Tibial nerve (tissue), 4 donors: ENCODE measurements at regions not wholly inside any gene's neighbourhood (a gene's known extent, or its start where the extent isn't known, plus 50 kb on each side); places are given as distances from the start of the nearest gene placed in this dataset.

Source experiments
- DNase-seq, 2 donors: peaks; one replicate each; pipeline ENCODE4 v3.0.0-alpha.2; 2019; ENCODE audit warnings: low spot score in 2 of 2
- H3K27ac ChIP-seq, 4 donors: fragments of 200-600 bp; sonication (generic) in 3 of 4; one replicate each; pipeline ENCODE4 v1.5.1; 2017 to 2019; ENCODE audit warnings: mild to moderate bottlenecking in 1 of 4
- H3K27me3 ChIP-seq, 2 donors: fragments of 200-600 bp; sonication (generic) in 1 of 2; one replicate each; pipeline versions ENCODE4 v1.5.1 to v1.6.0; 2017 to 2019
- H3K36me3 ChIP-seq, 3 donors: fragments of 200-600 bp; sonication (generic); one replicate each; pipeline ENCODE4 v1.5.1; 2018 to 2019
- H3K4me1 ChIP-seq, 4 donors: fragments of 200-600 bp; sonication (generic) in 3 of 4; one replicate each; pipeline ENCODE4 v1.5.1; 2017 to 2019
- H3K4me3 ChIP-seq, 4 donors: fragments of 200-600 bp; sonication (generic) in 3 of 4; one replicate each; pipeline ENCODE4 v1.5.1; 2017 to 2019; ENCODE audit warnings: mild to moderate bottlenecking in 1 of 4, moderate library complexity in 1 of 4
- H3K9me3 ChIP-seq, 4 donors: fragments of 200-600 bp; sonication (generic) in 3 of 4; one replicate each; pipeline ENCODE4 v1.5.1; 2017 to 2019
- CTCF ChIP-seq, 5 experiments: fragments of 200-600 bp in 3 of 5; fragments of 450-650 bp in 2 of 5; sonication (generic) in 3 of 5; IDR thresholded peaks; one replicate each; pipeline ENCODE4 v1.5.1; 2016 to 2019; ENCODE audit warnings: antibody characterized with exemption in 5 of 5, mild to moderate bottlenecking in 3 of 5, moderate library complexity in 2 of 5
- EP300 ChIP-seq, 2 donors: sonication (generic); formaldehyde crosslinking; IDR thresholded peaks; one replicate each; pipeline ENCODE4 v1.6.1; 2017; ENCODE audit warnings: antibody characterized with exemption in 2 of 2, mild to moderate bottlenecking in 1 of 2
- POLR2A ChIP-seq, 2 donors: fragments of 450-650 bp; IDR thresholded peaks; one replicate each; pipeline ENCODE4 v1.6.1; 2017; ENCODE audit warnings: antibody characterized with exemption in 2 of 2, mild to moderate bottlenecking in 2 of 2, moderate library complexity in 2 of 2
- WGBS, 2 donors: methylation state at CpG; one replicate each; pipeline ENCODE4 v1.1.5; 2018; 5-methylcytosine and 5-hydroxymethylcytosine counted together

GRCh38 chr3:159513867-159514380, 474.7 kb upstream of the IL12A start:
- no peak overlapping the region for H3K4me3 ChIP-seq
- TF ChIP-seq EP300 (IDR thresholded peaks at IDR 0.05) (no peak), CTCF (IDR thresholded peaks at IDR 0.05) (no peak), POLR2A (IDR thresholded peaks at IDR 0.05) (no peak)
- WGBS, 2 donors, result 71 to 79% methylated on average over 5 of the region's 5 CpGs
- H3K36me3 ChIP-seq, result no peaks in the 10 kb centered on the region
- H3K27ac ChIP-seq, result no peak overlapping the region
- H3K9me3 ChIP-seq, result no peaks in the 10 kb centered on the region
- no peaks in the 10 kb centered on the region for H3K4me1 ChIP-seq
- H3K27me3 ChIP-seq, result no peaks in the 10 kb centered on the region
- DNase-seq, result no peak

- H3K9me3 ChIP-seq, result no peaks in the 10 kb centered on the region
- H3K27me3 ChIP-seq, result no peaks in the 10 kb centered on the region
- H3K27ac ChIP-seq, result no peak overlapping the region
- no peak for DNase-seq
- 29 to 36% methylated on average over 1 of the region's 1 CpG for WGBS, 2 donors
- H3K4me1 ChIP-seq, result no peaks in the 10 kb centered on the region
- no peak overlapping the region for H3K4me3 ChIP-seq
- H3K36me3 ChIP-seq, result no peaks in the 10 kb centered on the region
- no peak for TF ChIP-seq POLR2A (IDR thresholded peaks at IDR 0.05)
- TF ChIP-seq CTCF (IDR thresholded peaks at IDR 0.05), result no peak
- no peak for TF ChIP-seq EP300 (IDR thresholded peaks at IDR 0.05)
Measured at GRCh38 chr3:159517105-159517504, 471.5 kb upstream of the IL12A start.

GRCh38 chr3:159520638-159521037, 468.0 kb upstream of the IL12A start:
- Histone ChIP-seq H3K9me3 (no peaks in the 10 kb centered on the region), H3K4me1 (no peaks in the 10 kb centered on the region), H3K4me3 (no peak overlapping the region), H3K27me3 (no peaks in the 10 kb centered on the region), H3K36me3 (no peaks in the 10 kb centered on the region), H3K27ac (no peak overlapping the region)
- TF ChIP-seq CTCF (IDR thresholded peaks at IDR 0.05) (no peak), EP300 (IDR thresholded peaks at IDR 0.05) (no peak), POLR2A (IDR thresholded peaks at IDR 0.05) (no peak)
- 81 to 89% methylated on average over 3 of the region's 3 CpGs for WGBS, 2 donors
- DNase-seq, result no peak

- H3K4me3 ChIP-seq, result no peak overlapping the region
- H3K27me3 ChIP-seq, result no peaks in the 10 kb centered on the region
- WGBS, 2 donors, result 76 to 94% methylated on average over 3 of the region's 3 CpGs
- TF ChIP-seq EP300 (IDR thresholded peaks at IDR 0.05) (no peak), POLR2A (IDR thresholded peaks at IDR 0.05) (no peak), CTCF (IDR thresholded peaks at IDR 0.05) (no peak)
- H3K36me3 ChIP-seq, result no peaks in the 10 kb centered on the region
- no peaks in the 10 kb centered on the region for H3K9me3 ChIP-seq
- H3K4me1 ChIP-seq, result no peaks in the 10 kb centered on the region
- DNase-seq, result no peak
- H3K27ac ChIP-seq, result no peak overlapping the region
Measured at GRCh38 chr3:159522276-159522675, 466.4 kb upstream of the IL12A start.

- 83 to 86% methylated on average over 9 of the region's 9 CpGs for WGBS, 2 donors
- Histone ChIP-seq H3K4me1 (no peaks in the 10 kb centered on the region), H3K9me3 (no peaks in the 10 kb centered on the region), H3K36me3 (no peaks in the 10 kb centered on the region), H3K27ac (no peak overlapping the region), H3K27me3 (no peaks in the 10 kb centered on the region), H3K4me3 (no peak overlapping the region)
- no peak for DNase-seq
- TF ChIP-seq EP300 (IDR thresholded peaks at IDR 0.05), result no peak
- TF ChIP-seq POLR2A (IDR thresholded peaks at IDR 0.05), result no peak
- no peak for TF ChIP-seq CTCF (IDR thresholded peaks at IDR 0.05)
Measured at GRCh38 chr3:159528251-159528895, 460.3 kb upstream of the IL12A start.
